Fibroblast of the aortic adventitia (primary cell): ENCODE measurements at regions not wholly inside any gene's neighbourhood (a gene's known extent, or its start where the extent isn't known, plus 50 kb on each side); places are given as distances from the start of the nearest gene placed in this dataset.

Experiments
- DNase-seq: peaks from one replicate; pipeline ENCODE4 v3.0.0-alpha.2; 2010; ENCODE audit warnings: low read depth
- H3K4me3 ChIP-seq: 2 replicates; pipeline ENCODE4 v1.5.1; 2011; ENCODE audit warnings: low read depth, mild to moderate bottlenecking, control low read depth, low read length, moderate library complexity
- CTCF ChIP-seq: IDR thresholded peaks from 2 replicates; pipeline ENCODE4 v1.5.1; 2011; ENCODE audit warnings: mild to moderate bottlenecking, low read length, control low read depth, inconsistent platforms; ENCODE audit not compliant: insufficient read depth

GRCh38 chr11:32184041-32184722 is 93.3 kb downstream of the RCN1 start:
- DNase-seq: no peak
- H3K4me3 ChIP-seq: no peak overlapping the region
- no peak for TF ChIP-seq CTCF

GRCh38 chr11:32184723-32185376 is 94.0 kb downstream of the RCN1 start:
- DNase-seq: no peak
- no peak for TF ChIP-seq CTCF
- no peak overlapping the region for H3K4me3 ChIP-seq

GRCh38 chr11:32186118-32186517 is 95.2 kb downstream of the RCN1 start:
- TF ChIP-seq CTCF: no peak

GRCh38 chr11:32187111-32187510 is 96.2 kb downstream of the RCN1 start:
- DNase-seq: no peak
- no peak overlapping the region for H3K4me3 ChIP-seq
- TF ChIP-seq CTCF: no peak

More at GRCh38 chr11:32186118-32186517, 95.2 kb downstream of the RCN1 start:
- no peak for DNase-seq
- H3K4me3 ChIP-seq: no peak overlapping the region

- DNase-seq: no peak
- peak; percentile 3 for TF ChIP-seq CTCF
- no peak overlapping the region for H3K4me3 ChIP-seq
Observed at GRCh38 chr11:32188785-32189184, 97.9 kb downstream of the RCN1 start.

- DNase-seq: no peak
- H3K4me3 ChIP-seq: no peak overlapping the region
- no peak for TF ChIP-seq CTCF
Observed at GRCh38 chr11:32196137-32196536, 105.3 kb downstream of the RCN1 start.
